Breast epithelium (tissue), 4 donors: ENCODE measurements at regions not wholly inside any gene's neighbourhood (a gene's known extent, or its start where the extent isn't known, plus 50 kb on each side); places are given as distances from the start of the nearest gene placed in this dataset.
"Not testable (repeated sequence)": the region's sequence is repeated elsewhere in the genome, so short reads cannot be mapped to it uniquely, and the experiment has no call there.

Source experiments
- DNase-seq, 2 donors: peaks; one replicate each; pipeline ENCODE4 v3.0.0-alpha.2; 2019; ENCODE audit warnings: low spot score in 2 of 2
- H3K27ac ChIP-seq, 2 donors: fragments of 200-600 bp; sonication (generic) in 1 of 2; one replicate each; pipeline ENCODE4 v1.5.1; 2016 to 2019; ENCODE audit warnings: mild to moderate bottlenecking in 1 of 2
- H3K27me3 ChIP-seq, 2 donors: fragments of 200-600 bp; sonication (generic) in 1 of 2; one replicate each; pipeline versions ENCODE4 v1.5.1 to v1.6.0; 2017 to 2019; ENCODE audit warnings: control low read depth in 1 of 2, mild to moderate bottlenecking in 1 of 2
- H3K36me3 ChIP-seq: fragments of 200-600 bp; one replicate; pipeline ENCODE4 v1.5.1; 2019
- H3K4me1 ChIP-seq, 2 donors: fragments of 200-600 bp; sonication (generic); one replicate each; pipeline ENCODE4 v1.5.1; 2016 to 2019; ENCODE audit warnings: control low read depth in 1 of 2
- H3K4me3 ChIP-seq, 3 donors: fragments of 200-600 bp; sonication (generic); 1 replicate in 2 of 3; 2 replicates in 1 of 3; pipeline ENCODE4 v1.5.1; 2016 to 2019; ENCODE audit warnings: mild to moderate bottlenecking in 3 of 3, moderate library complexity in 2 of 3
- H3K9me3 ChIP-seq, 2 donors: fragments of 200-600 bp; sonication (generic) in 1 of 2; one replicate each; pipeline ENCODE4 v1.5.1; 2016 to 2019; ENCODE audit warnings: control low read depth in 1 of 2
- POLR2A ChIP-seq: fragments of 450-650 bp; IDR thresholded peaks from one replicate; pipeline ENCODE4 v1.6.1; 2016; ENCODE audit warnings: antibody characterized with exemption, mild to moderate bottlenecking, moderate library complexity
- POLR2AphosphoS5 ChIP-seq, 3 donors: sonication (generic); formaldehyde crosslinking; IDR thresholded peaks; one replicate each; pipeline ENCODE4 v1.6.1; 2017; ENCODE audit warnings: antibody characterized with exemption in 3 of 3
- intact Hi-C: fragments of 100-400 bp; cut with DNase I; formaldehyde crosslinking; loops from one replicate; pipeline ENCODE4 v1.15.1; 2023; ENCODE audit warnings: low total_unique reads
- TF ChIP-seq, protein P1 (sequence below), 3 donors: fragments of 450-650 bp; IDR thresholded peaks; one replicate each; pipeline ENCODE4 v1.5.1; 2016 to 2017; ENCODE audit warnings: antibody characterized with exemption in 3 of 3, mild to moderate bottlenecking in 3 of 3, moderate library complexity in 3 of 3

DNA sequence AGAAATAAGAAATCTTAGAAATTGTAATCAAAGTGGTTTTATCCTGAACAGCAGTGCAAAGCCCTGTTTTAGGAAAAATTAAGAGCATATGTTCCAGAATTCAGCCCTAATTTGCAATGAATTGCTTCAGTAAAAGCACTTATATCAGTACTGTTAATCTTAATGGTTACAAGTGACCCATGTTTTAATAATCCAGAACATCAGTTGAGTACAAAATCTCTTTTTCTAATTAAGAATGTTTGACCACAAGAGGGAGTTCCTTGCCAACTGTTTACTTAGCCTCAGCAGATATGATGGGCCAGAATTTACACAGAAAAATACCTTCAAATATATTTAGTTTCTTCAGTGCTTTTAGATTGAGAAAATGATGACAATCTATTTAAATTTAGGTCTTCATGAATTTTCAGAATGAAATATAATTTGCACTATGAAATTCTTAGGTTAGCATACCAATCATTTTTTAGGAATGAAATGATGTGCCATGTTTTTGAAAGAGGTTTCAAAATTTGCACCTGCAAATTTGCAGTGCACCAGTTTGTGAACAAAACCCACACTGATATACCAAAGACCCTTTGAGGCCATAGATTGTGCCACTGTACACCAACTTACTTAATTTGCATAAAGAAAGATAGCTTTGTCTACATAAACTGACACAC is 926.3 kb upstream of the ARRDC3 start:
- H3K27ac ChIP-seq = no peak overlapping the region
- no peaks in the 10 kb centered on the region for H3K4me1 ChIP-seq
- intact Hi-C loops = no loop called here
- H3K27me3 ChIP-seq = no peaks in the 10 kb centered on the region
- H3K36me3 ChIP-seq = no peaks in the 10 kb centered on the region
- H3K4me3 ChIP-seq = no peak overlapping the region
- DNase-seq = no peak
- TF ChIP-seq, protein P1, sequence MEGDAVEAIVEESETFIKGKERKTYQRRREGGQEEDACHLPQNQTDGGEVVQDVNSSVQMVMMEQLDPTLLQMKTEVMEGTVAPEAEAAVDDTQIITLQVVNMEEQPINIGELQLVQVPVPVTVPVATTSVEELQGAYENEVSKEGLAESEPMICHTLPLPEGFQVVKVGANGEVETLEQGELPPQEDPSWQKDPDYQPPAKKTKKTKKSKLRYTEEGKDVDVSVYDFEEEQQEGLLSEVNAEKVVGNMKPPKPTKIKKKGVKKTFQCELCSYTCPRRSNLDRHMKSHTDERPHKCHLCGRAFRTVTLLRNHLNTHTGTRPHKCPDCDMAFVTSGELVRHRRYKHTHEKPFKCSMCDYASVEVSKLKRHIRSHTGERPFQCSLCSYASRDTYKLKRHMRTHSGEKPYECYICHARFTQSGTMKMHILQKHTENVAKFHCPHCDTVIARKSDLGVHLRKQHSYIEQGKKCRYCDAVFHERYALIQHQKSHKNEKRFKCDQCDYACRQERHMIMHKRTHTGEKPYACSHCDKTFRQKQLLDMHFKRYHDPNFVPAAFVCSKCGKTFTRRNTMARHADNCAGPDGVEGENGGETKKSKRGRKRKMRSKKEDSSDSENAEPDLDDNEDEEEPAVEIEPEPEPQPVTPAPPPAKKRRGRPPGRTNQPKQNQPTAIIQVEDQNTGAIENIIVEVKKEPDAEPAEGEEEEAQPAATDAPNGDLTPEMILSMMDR (IDR thresholded peaks at IDR 0.05) = peak in 1 of 3 donors; percentile 33
- no peak for TF ChIP-seq POLR2A
- H3K9me3 ChIP-seq = no peaks in the 10 kb centered on the region

DNA sequence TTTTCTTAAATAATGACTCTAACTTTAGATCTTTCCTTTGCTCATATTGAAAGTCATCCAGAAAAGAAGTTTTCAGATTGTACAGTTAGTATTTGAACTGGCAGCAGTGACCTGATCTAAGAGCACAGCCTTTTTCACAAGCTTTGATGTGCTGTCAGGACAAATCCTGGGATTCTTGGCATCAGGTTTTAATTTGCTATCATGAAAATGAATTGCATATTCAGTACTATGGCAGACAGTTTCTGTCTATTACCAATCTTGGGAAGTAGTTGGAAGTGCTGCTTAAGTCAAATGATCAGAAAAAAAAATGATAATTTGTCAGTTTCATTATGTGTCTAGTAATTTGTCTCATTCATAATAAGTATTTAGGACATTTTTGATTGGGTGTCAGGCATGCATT is 925.6 kb upstream of the ARRDC3 start:
- H3K27me3 ChIP-seq = no peaks in the 10 kb centered on the region
- no peak for DNase-seq
- intact Hi-C loops = no loop called here
- H3K4me3 ChIP-seq = no peak overlapping the region
- no peaks in the 10 kb centered on the region for H3K9me3 ChIP-seq
- no peaks in the 10 kb centered on the region for H3K36me3 ChIP-seq
- no peak overlapping the region for H3K27ac ChIP-seq
- no peaks in the 10 kb centered on the region for H3K4me1 ChIP-seq
- TF ChIP-seq POLR2A (no peak), POLR2AphosphoS5 (IDR thresholded peaks at IDR 0.05) (no peak)
- TF ChIP-seq, protein P1 (IDR thresholded peaks at IDR 0.05) = no peak

DNA sequence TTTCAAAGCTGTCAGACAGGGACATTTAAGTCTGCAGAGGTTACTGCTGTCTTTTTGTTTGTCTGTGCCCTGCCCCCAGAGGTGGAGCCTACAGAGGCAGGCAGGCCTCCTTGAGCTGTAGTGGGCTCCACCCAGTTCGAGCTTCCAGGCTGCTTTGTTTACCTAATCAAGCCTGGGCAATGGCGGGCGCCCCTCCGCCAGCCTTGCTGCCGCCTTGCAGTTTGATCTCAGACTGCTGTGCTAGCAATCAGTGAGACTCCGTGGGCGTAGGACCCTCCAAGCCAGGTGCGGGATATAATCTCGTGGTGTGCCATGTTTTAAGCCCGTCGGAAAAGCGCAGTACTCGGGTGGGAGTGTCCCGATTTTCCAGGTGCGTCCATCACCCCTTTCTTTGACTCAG is 919.2 kb upstream of the ARRDC3 start:
- H3K27me3 ChIP-seq, H3K27ac ChIP-seq, DNase-seq, H3K9me3 ChIP-seq, intact Hi-C loops, H3K36me3 ChIP-seq, H3K4me1 ChIP-seq, H3K4me3 ChIP-seq: not testable (repeated sequence)

DNA sequence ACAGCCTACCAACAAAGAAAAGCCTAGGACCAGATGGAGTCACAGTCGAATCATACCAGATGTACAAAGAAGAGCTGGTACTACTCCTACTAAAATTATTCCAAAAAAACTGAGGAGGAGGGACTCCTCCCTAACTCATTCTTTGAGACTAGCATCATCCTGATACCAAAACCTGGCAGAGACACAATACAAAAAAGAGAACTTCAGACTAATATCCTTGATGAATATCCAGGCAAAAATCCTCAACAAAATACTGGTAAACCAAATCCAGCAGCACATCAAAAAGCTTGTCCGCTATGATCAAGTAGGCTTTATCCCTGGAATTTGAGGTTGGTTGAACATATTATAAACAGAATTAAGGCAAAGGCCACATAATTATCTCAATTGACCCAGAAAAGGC is 900.4 kb upstream of the ARRDC3 start:
- no peak overlapping the region for H3K27ac ChIP-seq
- no peak overlapping the region for H3K4me3 ChIP-seq
- no peaks in the 10 kb centered on the region for H3K27me3 ChIP-seq
- no peaks in the 10 kb centered on the region for H3K36me3 ChIP-seq
- peaks cover 4 to 17% of the 10 kb centered on the region in 2 donors for H3K9me3 ChIP-seq
- H3K4me1 ChIP-seq = no peaks in the 10 kb centered on the region
- intact Hi-C loops = no loop called here
- TF ChIP-seq POLR2AphosphoS5 (IDR thresholded peaks at IDR 0.05) (no peak), POLR2A (no peak)
- TF ChIP-seq, protein P1 (IDR thresholded peaks at IDR 0.05) = no peak
- no peak for DNase-seq

DNA sequence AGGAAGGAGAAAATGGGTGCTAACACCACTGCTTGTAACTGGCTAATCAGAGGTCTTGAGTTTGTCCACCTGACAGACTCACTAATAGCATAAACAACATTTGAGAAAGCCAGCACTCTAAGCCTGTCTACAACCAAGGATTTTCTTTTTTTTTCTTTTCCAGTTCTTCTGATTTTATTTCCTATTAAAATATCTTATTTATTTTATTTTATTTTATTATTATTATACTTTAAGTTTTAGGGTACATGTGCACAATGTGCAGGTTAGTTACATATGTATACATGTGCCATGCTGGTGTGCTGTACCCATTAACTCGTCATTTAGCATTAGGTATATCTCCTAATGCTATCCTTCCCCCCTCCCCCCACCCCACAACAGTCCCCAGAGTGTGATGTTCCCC is 888.6 kb upstream of the ARRDC3 start:
- intact Hi-C loops, H3K27ac ChIP-seq, H3K36me3 ChIP-seq, H3K4me3 ChIP-seq, DNase-seq, H3K9me3 ChIP-seq, H3K4me1 ChIP-seq, H3K27me3 ChIP-seq: not testable (repeated sequence)

DNA sequence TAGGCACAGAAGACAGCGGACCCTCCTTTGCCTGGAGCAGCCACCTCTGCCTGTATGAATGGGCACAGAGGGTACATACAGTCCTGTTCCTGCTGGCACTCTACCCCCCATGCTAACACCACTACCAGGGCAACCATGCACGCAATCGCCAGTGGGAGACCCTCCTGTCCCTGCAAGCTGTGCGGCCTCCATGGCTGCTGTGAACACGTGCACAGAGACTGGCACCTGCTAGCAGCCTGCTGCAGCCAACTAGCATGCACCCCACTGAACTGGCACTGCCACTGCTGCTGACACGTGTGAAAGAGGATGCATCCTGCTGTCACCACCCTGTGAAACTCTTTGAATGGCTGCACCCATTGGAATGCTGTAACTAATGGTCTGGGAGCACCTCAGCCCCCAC is 885.2 kb upstream of the ARRDC3 start:
- TF ChIP-seq, protein P1 (IDR thresholded peaks at IDR 0.05) = no peak
- TF ChIP-seq POLR2A (no peak), POLR2AphosphoS5 (IDR thresholded peaks at IDR 0.05) (no peak)
- intact Hi-C loops = no loop called here
- no peaks in the 10 kb centered on the region for H3K9me3 ChIP-seq
- no peak for DNase-seq
- H3K4me3 ChIP-seq = no peak overlapping the region
- no peak overlapping the region for H3K27ac ChIP-seq
- no peaks in the 10 kb centered on the region for H3K36me3 ChIP-seq
- H3K4me1 ChIP-seq = no peaks in the 10 kb centered on the region
- no peaks in the 10 kb centered on the region for H3K27me3 ChIP-seq
